ENCODE measurements at regions not wholly inside any gene's neighbourhood (a gene's known extent, or its start where the extent isn't known, plus 50 kb on each side); places are given as distances from the start of the nearest gene placed in this dataset.
"Not testable (repeated sequence)": the region's sequence is repeated elsewhere in the genome, so short reads cannot be mapped to it uniquely, and the experiment has no call there.

GRCh38 chr6:26720663-26721218 lies 61.2 kb upstream of the ZNF322 start:
- not testable (repeated sequence) for H3K4me3 ChIP-seq (replicated peaks in 1 of 3; ENCODE audit: low read depth in 2 of 3, low read length in 3 of 3)

GRCh38 chr6:26730019-26730766 lies 70.6 kb upstream of the ZNF322 start:
- H3K4me1 Mint-ChIP-seq; H3K4me3 Mint-ChIP-seq; H3K9me3 ChIP-seq (replicated peaks in 1 of 2; ENCODE audit: control insufficient read depth in 1 of 2, insufficient read depth in 1 of 2, low read length in 2 of 2); H3K9ac ChIP-seq (ENCODE audit: insufficient read depth, low read length, poor library complexity, severe bottlenecking); H3K36me3 ChIP-seq (replicated peaks in 1 of 2; ENCODE audit: control insufficient read depth in 1 of 2, insufficient read depth in 2 of 2, low read length in 2 of 2); intact Hi-C loops (cut with micrococcal nuclease); H3K27ac ChIP-seq (ENCODE audit: low read depth in 1 of 2, low read length in 2 of 2); H3K9me3 Mint-ChIP-seq; H2AFZ ChIP-seq (ENCODE audit: insufficient read depth, low read depth, low read length, poor library complexity, severe bottlenecking); H3K27me3 ChIP-seq (ENCODE audit: control insufficient read depth in 2 of 2, insufficient read depth in 2 of 2, low read length in 2 of 2); DNase-seq; H3K4me1 ChIP-seq (ENCODE audit: control insufficient read depth in 1 of 2, insufficient read depth in 2 of 2, low read length in 2 of 2); H3K36me3 Mint-ChIP-seq; H4K20me1 ChIP-seq (ENCODE audit: insufficient read depth, low read length); H3K79me2 ChIP-seq (ENCODE audit: insufficient read depth, low read length); H3K4me3 ChIP-seq (replicated peaks in 1 of 3; ENCODE audit: low read depth in 2 of 3, low read length in 3 of 3); H3K4me2 ChIP-seq (replicated peaks; ENCODE audit: extremely low read depth, low read length, poor library complexity, severe bottlenecking); H3K27ac Mint-ChIP-seq; H3K27me3 Mint-ChIP-seq (ENCODE audit: low read depth in 3 of 3): not testable (repeated sequence)
- no CpG with 5 or more reads among the region's 31 CpGs for WGBS (ENCODE audit: insufficient coverage)

More at GRCh38 chr6:26720663-26721218, 61.2 kb upstream of the ZNF322 start:
- H3K4me1 Mint-ChIP-seq; H4K20me1 ChIP-seq (ENCODE audit: insufficient read depth, low read length); H3K27ac ChIP-seq (ENCODE audit: low read depth in 1 of 2, low read length in 2 of 2); intact Hi-C loops (cut with micrococcal nuclease); H3K4me1 ChIP-seq (ENCODE audit: control insufficient read depth in 1 of 2, insufficient read depth in 2 of 2, low read length in 2 of 2); H3K27me3 Mint-ChIP-seq (ENCODE audit: low read depth in 3 of 3); H3K9ac ChIP-seq (ENCODE audit: insufficient read depth, low read length, poor library complexity, severe bottlenecking); H3K4me2 ChIP-seq (replicated peaks; ENCODE audit: extremely low read depth, low read length, poor library complexity, severe bottlenecking); H3K9me3 ChIP-seq (replicated peaks in 1 of 2; ENCODE audit: control insufficient read depth in 1 of 2, insufficient read depth in 1 of 2, low read length in 2 of 2); H3K27me3 ChIP-seq (ENCODE audit: control insufficient read depth in 2 of 2, insufficient read depth in 2 of 2, low read length in 2 of 2); H3K79me2 ChIP-seq (ENCODE audit: insufficient read depth, low read length); H3K4me3 Mint-ChIP-seq; H2AFZ ChIP-seq (ENCODE audit: insufficient read depth, low read depth, low read length, poor library complexity, severe bottlenecking); H3K36me3 Mint-ChIP-seq; H3K27ac Mint-ChIP-seq; H3K9me3 Mint-ChIP-seq; DNase-seq; H3K36me3 ChIP-seq (replicated peaks in 1 of 2; ENCODE audit: control insufficient read depth in 1 of 2, insufficient read depth in 2 of 2, low read length in 2 of 2): not testable (repeated sequence)
- no CpG with 5 or more reads among the region's 25 CpGs for WGBS (ENCODE audit: insufficient coverage)

GRCh38 chr6:26734776-26735472 lies 75.4 kb upstream of the ZNF322 start:
- H3K4me1 ChIP-seq (ENCODE audit: control insufficient read depth in 1 of 2, insufficient read depth in 2 of 2, low read length in 2 of 2); intact Hi-C loops (cut with micrococcal nuclease); H3K9me3 ChIP-seq (replicated peaks in 1 of 2; ENCODE audit: control insufficient read depth in 1 of 2, insufficient read depth in 1 of 2, low read length in 2 of 2); H3K4me3 ChIP-seq (replicated peaks in 1 of 3; ENCODE audit: low read depth in 2 of 3, low read length in 3 of 3); H3K4me3 Mint-ChIP-seq; H3K36me3 ChIP-seq (replicated peaks in 1 of 2; ENCODE audit: control insufficient read depth in 1 of 2, insufficient read depth in 2 of 2, low read length in 2 of 2); H3K36me3 Mint-ChIP-seq; DNase-seq; H3K79me2 ChIP-seq (ENCODE audit: insufficient read depth, low read length); H4K20me1 ChIP-seq (ENCODE audit: insufficient read depth, low read length); H3K9me3 Mint-ChIP-seq; H3K27me3 Mint-ChIP-seq (ENCODE audit: low read depth in 3 of 3); H3K4me2 ChIP-seq (replicated peaks; ENCODE audit: extremely low read depth, low read length, poor library complexity, severe bottlenecking); H3K4me1 Mint-ChIP-seq; H2AFZ ChIP-seq (ENCODE audit: insufficient read depth, low read depth, low read length, poor library complexity, severe bottlenecking); H3K27ac ChIP-seq (ENCODE audit: low read depth in 1 of 2, low read length in 2 of 2); H3K27ac Mint-ChIP-seq; H3K9ac ChIP-seq (ENCODE audit: insufficient read depth, low read length, poor library complexity, severe bottlenecking); H3K27me3 ChIP-seq (ENCODE audit: control insufficient read depth in 2 of 2, insufficient read depth in 2 of 2, low read length in 2 of 2): not testable (repeated sequence)
- WGBS (ENCODE audit: insufficient coverage): no CpG with 5 or more reads among the region's 36 CpGs
